DMS153 (cell line): ENCODE measurements at regions not wholly inside any gene's neighbourhood (a gene's known extent, or its start where the extent isn't known, plus 50 kb on each side); places are given as distances from the start of the nearest gene placed in this dataset.
A peak's percentile ranks its signal among the peaks of the same experiment; 100 is the strongest.
"Not testable (repeated sequence)": the region's sequence is repeated elsewhere in the genome, so short reads cannot be mapped to it uniquely, and the experiment has no call there.

Experiments used
- DNase-seq: peaks from one replicate; lab custom pipeline; 2025; lab: John Stamatoyannopoulos, UW

- DNase-seq, result no peak
Observed at GRCh38 chr1:192418552-192419285, 101.9 kb downstream of the RGS21 start.

GRCh38 chr1:192430644-192431043 is 113.9 kb downstream of the RGS21 start:
- DNase-seq, result no peak

- DNase-seq, result no peak
Observed at GRCh38 chr1:192435704-192436103, 118.9 kb downstream of the RGS21 start.

GRCh38 chr1:192436441-192437078 is 119.8 kb downstream of the RGS21 start:
- DNase-seq, result no peak

- no peak for DNase-seq
Observed at GRCh38 chr1:192438737-192439136, 121.9 kb downstream of the RGS21 start.

- no peak for DNase-seq
Observed at GRCh38 chr1:192439373-192440025, 122.7 kb downstream of the RGS21 start.

GRCh38 chr1:192441492-192441891 is 124.7 kb downstream of the RGS21 start:
- no peak for DNase-seq

- no peak for DNase-seq
Observed at GRCh38 chr1:192442736-192443135, 125.9 kb downstream of the RGS21 start.

- no peak for DNase-seq
Observed at GRCh38 chr1:192443616-192444015, 126.8 kb downstream of the RGS21 start.

- no peak for DNase-seq
Observed at GRCh38 chr1:192445241-192445640, 128.4 kb downstream of the RGS21 start.

GRCh38 chr1:192445839-192446489 is 129.2 kb downstream of the RGS21 start:
- peak; percentile 4 for DNase-seq

- DNase-seq, result no peak
Observed at GRCh38 chr1:192448026-192448578, 127.5 kb upstream of the RGS1 start.

- DNase-seq, result no peak
Observed at GRCh38 chr1:192453360-192453992, 122.1 kb upstream of the RGS1 start.

GRCh38 chr1:192459467-192459866 is 116.1 kb upstream of the RGS1 start:
- no peak for DNase-seq

GRCh38 chr1:192461684-192462083 is 113.9 kb upstream of the RGS1 start:
- no peak for DNase-seq

- DNase-seq, result no peak
Observed at GRCh38 chr1:192462616-192463015, 113.0 kb upstream of the RGS1 start.

- DNase-seq, result no peak
Observed at GRCh38 chr1:192463661-192464060, 111.9 kb upstream of the RGS1 start.

- not testable (repeated sequence) for DNase-seq
Observed at GRCh38 chr1:192465221-192465620, 110.4 kb upstream of the RGS1 start.

GRCh38 chr1:192474080-192474683 is 101.4 kb upstream of the RGS1 start:
- no peak for DNase-seq

GRCh38 chr1:192475329-192475728 is 100.2 kb upstream of the RGS1 start:
- DNase-seq, result no peak

GRCh38 chr1:192475970-192476369 is 99.6 kb upstream of the RGS1 start:
- DNase-seq, result no peak
